ENCODE measurements at regions not wholly inside any gene's neighbourhood (a gene's known extent, or its start where the extent isn't known, plus 50 kb on each side); places are given as distances from the start of the nearest gene placed in this dataset.

DNA sequence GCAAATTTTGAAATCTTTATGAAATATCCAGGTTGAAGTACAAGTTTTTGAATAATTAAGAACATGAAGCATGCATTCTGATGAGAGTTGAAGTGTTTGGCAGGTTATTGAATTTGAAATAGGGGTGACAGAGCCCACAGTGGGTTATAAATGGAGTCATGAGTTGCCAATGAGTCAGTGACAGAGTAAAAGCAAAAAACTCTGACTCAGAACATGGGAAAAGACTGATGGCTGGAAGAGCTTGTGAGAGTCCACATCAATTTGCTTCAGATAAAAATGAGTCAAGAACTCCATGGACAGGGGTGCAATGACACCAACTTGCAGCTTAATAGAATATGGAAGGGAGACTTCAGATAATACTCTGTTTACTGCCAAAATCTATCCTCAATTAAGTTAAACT is 105.3 kb downstream of the SLC6A15 start:
- no peak for DNase-seq

DNA sequence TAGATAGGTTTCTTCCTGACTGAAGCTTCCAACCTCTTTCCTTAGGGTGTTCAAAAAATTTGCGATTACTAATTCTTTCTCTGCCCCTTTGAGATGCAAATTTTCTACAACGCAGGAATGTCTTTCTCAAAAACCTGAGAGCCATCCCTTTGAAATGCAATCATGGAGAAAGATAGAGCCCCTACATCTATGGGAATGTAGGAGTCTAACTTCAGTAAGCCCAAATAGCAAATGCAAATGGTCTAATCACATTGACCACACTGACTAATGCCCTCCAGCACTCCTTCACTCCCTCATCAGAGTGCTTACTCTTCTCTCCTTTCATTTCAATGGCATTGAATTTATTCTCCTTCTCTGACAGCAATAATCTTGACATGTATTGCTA is 107.1 kb downstream of the SLC6A15 start:
- no peak for DNase-seq

DNA sequence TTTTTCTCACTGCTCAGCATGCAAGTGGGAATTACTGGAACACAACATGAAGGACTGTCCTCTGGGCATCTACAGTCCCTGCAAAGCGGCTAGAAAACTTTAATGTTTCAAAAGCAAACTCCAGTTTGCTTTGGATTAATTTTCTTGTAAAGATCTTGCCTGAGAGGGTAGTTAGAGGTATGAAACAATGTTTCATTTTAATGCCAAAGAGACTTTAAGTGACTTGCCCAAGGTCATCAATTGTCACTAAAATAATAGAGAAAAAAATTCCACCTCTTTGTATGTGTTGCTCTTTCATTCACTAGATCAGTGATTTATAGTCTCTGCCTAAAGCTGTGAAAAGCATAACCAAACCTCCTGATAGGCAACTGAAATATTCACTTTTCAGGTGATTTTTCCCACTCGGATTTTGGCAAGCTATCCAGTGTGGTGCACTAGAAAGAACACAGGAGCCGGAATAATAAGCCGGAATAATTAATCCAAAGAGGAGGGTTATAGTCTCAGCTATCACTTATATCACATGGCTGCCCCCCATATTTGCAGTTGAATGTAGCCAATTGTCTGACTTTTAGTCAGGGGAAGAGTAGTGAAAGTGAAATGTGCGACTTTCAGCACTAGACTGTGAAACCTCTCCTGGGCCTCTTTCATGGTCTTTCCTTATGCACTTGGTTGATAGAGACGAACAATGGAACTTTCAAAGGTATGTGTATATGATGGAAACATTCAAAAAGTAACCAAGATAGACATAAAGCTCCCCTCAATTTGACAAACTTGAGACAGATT is 107.7 kb downstream of the SLC6A15 start:
- no peak for DNase-seq

DNA sequence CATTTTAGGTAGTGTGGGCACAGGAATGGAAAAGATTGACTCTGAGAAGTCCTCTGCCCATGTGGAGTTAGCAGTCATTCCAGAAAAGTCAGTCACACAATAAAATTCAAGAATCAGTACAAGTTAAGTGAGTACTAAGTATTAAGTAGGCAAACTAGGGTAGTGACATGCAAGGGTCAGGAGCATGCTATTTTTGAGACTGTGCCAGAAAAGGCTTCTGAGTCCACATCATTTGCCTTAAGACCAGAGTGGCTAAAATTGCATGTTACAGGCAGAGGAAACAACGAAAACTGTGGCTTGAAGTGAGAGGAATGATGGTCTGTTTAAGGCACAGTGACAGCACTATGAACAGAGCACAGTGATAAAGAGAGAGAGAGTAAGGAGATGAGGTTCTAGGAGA is 108.9 kb downstream of the SLC6A15 start:
- DNase-seq, result no peak

DNA sequence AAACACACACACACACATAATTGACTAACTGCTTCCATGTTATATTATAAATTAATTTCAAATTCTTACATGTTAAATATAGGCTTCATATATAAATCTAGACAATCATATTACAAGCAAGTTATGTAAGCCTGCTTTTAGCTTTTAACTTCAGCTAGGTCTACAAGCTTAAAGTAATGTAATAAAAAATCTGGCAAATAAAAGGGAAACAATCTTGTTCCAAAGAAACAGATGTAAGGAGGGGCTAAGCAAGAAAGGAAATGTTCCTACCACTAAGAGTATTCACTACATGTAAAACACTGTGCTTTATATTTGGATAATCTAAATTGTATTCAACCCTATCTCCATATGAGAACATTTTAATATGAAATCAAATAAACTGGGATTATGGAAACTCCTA is 110.4 kb downstream of the SLC6A15 start:
- no peak for DNase-seq

DNA sequence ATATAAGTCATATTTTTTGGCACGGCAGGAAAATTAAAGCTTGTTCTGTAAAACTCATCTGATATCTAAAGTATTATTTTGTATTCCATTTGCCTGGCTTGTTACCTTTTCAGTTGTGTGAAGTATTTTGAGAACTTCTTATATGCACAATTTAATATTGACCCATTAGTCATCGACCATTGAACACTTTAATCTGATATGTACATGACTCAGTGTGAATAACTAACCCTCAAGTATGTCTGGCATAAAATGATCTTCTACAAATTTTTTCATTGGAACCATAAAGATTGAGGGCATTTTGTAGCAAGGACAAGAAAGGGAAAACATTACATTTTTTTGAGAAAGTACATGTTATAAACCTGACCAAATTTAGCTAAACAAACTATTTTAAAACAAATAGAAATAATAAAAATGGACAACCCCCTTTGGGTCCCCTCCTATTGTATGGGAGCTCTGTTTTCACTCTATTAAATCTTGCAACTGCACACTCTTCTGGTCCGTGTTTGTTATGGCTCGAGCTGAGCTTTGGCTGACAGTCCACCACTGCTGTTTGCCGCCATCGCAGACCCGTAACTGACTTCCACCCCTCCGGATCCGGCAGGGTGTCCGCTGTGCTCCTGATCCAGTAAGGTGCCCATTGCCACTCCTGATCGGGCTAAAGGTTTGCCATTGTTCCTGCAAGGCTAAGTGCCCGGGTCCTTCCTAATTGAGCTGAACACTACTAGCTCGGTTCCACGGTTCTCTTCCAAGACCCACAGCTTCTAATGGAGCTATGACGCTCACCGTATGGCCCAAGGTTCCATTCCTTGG is 118.8 kb downstream of the SLC6A15 start:
- DNase-seq, result no peak

DNA sequence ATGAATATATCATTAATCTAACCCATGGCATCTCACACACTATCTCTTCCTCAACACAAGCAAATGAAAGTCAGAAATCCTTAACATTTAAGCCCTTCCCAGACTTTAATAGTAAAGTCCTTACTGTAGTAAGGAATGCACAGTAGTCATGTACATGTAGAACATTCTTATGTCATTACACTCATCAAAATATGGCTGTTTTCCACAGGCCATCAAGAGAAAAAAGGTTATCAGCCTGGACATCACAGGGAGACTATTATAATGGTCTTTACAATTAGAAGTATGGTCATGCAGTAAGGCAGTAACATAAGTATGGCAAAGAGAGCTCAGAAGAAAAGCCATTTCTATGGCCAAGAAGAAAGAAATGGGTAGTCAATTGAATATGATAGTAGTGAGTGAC is 121.2 kb downstream of the SLC6A15 start:
- DNase-seq, result no peak

DNA sequence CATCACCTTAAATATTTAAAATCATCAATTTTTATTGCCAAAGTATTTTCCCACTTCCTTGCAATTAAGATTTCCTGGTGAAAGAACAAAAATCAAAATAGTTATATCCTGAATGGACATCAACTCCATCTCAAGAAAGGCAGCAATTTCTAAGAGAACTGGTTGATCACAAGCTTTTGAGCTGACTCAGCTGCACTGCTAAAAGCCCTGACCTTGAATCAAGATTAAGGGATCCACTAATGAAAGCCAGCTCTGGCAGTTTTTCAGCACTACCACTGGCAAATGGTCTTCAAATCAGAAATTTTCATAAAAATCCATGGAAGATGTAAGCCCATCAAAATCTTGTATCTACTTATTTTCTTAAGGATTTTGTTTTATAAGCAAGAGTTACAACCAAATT is 123.4 kb downstream of the SLC6A15 start:
- no peak for DNase-seq

DNA sequence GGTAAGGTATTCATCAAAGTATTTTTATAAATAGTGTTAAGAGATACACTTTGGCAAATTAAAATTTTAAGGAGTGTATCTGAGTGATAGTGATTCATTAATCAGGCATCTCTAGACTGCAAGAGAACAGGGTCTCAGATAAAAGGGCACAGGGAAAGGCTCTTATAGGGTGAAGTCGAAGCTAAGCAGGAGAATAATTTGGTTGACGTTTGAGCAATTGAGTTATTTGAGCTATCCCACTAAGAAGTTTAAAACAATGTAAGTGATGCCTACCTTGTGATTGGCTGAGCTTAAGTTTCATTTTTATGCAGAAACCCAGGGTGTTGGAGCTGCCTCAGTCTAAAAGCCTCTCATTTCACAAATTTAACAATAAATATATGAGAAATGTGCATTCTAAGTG is 125.3 kb downstream of the SLC6A15 start:
- DNase-seq, result no peak

DNA sequence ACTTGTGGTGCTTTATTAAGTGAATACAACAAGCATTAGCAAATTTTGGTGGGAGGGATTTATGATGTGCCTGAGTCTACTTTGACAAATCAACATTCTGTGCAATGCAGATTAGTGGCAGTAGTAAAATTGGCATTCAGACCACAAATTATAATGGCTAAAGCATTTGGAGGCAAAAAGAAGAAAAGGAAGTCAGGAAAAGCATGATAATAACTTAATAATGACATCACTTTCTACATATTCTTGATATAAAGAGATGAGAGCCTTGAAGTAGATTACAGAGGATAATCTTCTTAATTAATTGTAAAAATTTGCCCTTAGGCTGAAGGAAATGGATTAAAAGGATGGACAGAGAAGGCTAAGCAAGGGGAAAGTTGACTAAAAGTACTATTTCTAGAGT is 126.0 kb downstream of the SLC6A15 start:
- DNase-seq, result no peak

DNA sequence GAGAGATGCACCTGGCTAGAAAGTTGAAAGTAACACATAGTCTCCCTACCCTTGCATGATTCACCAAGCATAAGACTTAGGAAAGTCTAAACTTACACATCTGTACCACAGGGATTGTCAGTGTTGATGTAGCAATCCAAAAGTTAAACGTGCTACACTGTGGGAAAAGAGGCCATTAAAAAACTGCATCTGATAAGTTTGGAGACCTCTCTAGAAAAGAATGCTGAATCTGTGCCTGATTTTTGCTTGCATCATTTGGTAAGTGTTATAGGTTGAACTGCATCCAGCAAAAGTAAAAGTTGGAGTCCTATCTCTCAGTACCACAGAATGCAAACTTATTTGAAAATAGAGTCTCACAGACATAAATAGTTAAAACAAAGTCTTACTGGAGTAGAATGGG is 126.6 kb downstream of the SLC6A15 start:
- DNase-seq, result no peak

DNA sequence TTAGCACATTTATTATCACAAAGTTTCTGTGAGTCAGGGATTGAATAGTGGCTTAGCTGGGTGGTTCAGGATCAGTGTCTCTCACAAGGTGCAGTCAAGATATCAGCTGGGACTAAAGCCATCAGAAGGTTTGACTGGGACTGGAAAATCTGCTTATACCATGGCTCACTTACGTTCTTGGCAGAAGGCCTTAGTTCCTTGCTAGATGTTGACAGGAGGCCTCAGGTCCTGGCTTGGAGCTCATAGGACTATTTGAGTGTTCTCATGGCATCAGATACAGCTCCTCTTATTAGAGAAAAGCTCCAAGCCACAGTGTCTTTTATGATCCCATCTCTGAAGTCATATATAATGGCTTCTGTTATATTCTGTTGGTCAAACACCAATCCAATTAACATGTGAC is 127.3 kb downstream of the SLC6A15 start:
- DNase-seq, result no peak

DNA sequence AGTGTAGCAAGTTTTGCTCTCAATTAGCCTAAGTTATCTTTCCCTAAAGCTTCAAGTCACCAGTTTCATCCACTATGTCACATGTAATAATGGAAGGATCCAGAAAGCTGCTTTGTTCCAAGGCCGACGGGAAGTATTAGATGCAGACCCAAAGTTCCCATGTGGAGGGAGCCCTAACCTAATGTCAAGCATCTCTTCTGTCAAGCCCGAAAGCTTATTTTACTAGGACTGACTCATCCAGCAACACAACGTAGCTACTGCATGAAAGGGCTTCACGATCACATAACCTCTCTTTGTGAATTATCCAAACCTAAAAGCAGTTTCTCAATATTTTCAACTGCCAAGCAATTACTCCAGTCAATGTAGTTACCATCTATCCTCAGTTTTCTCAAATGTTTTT is 133.4 kb downstream of the SLC6A15 start:
- no peak for DNase-seq

DNA sequence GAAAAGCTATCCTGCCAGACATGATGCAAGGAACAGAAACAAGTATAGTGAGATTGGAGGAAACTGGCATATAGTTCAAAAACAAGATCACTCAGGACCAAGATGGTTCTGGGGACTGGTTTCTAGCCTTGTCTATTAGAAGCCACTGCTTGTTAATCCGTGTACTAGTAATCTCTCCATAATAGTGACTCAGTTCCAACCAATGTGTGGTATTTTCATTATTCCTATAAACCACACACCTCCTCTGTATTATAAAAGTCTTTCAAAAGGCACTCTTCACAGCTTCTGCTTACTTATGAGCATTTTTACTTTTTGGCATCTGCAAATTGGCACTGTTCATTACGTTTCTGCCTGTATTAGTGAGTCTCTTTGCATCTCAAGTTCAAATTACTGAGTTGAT is 140.3 kb downstream of the SLC6A15 start:
- DNase-seq, result no peak

DNA sequence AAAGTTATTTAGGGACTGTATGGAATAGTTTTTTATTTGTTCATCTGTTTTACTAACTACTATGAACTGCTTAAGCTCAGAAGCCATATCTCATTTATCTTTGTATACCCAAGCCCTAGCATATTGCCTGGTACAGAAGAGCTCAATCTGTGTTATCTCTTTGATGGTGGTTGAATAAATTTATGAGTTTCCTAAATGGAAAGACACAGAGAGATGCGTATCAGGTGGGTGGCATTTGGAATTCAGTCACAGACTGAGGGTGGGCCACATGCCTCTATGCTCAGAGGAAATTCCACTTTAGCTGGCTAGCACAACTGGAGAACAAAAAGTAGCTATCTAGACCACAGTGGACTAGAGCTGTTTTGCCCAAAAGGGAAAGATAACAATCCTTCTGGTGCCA is 145.5 kb downstream of the SLC6A15 start:
- no peak for DNase-seq

DNA sequence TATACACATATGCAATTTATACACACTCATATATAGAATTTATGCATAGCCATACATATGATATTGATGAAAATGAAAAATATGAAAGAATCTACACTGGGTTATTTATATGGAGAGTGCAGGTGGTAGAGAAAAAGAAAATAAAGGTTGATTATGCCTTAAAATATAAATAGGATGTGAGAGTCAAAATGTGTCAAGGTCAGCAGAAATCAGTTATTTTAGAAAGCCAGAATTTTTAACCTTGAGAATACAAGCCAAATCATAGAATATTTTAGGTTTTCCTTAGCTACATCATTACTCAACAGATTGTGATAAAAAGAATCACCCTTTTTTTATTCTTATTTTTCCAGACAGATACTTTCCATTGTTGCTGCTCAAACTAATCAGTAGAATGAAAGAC is 146.2 kb downstream of the SLC6A15 start:
- DNase-seq, result no peak

DNA sequence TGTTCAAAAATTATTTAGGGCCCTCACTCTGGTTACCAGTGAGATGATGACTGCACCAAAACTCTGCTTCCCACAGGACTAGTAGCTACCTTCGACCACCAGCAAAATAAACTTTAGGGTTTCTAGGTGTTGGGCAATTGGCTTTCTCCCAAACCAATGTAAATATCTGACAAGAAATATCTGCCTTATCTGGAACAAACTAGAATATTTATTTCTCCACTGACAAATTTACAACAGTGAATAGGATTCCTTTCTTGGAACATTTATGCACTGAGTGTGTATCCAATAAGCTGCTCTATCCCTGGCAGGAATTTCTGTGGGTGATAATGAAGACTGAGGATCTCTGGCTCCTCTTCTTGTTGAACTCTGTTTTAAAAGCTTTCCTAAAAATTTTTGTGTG is 148.6 kb downstream of the SLC6A15 start:
- DNase-seq, result no peak

DNA sequence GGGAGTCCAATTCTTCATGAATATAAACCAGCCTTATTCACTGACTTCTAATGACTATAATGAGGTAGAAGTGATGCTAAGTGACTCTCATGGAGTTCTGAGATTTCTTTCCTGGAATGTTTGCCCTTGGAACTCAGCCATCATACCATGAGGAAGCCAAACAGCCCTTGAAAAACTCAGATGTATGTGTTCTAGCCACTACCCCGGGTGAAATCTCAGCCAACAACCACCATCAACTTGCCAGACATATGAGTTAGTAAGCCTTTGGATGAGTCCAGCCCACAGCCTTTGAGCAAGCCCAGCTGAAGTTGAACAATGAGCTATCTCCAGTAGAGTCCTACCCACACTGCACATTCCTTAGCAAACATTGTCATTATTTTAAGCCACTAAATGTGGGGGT is 149.5 kb downstream of the SLC6A15 start:
- no peak for DNase-seq

DNA sequence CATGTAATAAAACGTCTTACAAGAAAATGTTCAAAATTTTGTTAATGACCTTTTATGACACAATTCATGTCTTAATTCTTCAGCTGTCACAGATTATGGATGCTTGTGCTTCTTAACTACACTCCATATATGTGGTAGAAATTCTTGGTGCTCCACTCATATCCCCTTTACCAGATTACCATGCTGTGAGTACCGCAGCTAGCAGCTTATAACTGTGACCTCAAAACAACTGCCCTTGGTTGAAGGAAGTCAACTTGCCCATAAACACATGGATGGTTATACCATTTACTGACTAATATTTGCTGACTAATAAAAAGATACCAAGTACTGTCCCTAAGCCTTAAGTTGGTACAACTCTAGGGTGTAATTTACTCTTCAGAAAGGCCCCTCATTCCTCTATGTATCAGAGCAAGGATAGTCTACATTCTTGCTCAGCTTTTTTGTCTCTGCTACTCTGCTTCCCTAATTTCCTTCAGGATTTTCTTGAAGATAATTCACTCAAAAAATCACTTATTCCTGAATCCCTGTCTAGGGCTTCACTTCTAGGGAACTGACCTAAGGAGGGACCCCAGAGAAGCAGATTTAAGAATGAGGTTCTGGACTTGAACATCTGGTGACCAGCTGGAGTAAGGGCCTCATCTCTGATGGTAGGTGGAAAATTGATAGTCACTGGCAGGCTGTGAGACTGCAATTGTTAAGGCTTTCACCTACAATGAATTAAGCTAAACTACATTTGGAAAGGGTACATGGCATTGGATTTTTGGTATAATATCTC is 152.3 kb downstream of the SLC6A15 start:
- DNase-seq, result no peak

DNA sequence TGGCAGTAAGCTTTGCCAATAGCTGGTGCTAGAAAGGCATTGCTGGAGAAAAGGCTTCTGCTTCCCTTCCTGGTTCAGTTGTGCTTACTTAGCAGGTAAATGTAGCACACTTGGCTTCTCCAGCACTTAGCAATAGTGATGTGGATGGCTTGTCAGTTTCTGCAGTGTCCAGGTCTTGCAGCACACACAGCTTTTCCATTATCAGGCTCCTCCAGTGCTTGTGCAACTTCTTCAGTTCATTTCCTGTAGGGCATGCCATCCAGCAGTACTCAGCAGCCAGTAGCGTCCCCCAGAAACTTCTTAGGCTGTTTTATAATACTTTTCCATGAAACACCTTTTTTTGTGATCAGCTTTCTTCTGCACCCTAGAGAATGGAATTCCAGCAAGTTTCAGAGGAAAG is 154.6 kb downstream of the SLC6A15 start:
- no peak for DNase-seq

DNA sequence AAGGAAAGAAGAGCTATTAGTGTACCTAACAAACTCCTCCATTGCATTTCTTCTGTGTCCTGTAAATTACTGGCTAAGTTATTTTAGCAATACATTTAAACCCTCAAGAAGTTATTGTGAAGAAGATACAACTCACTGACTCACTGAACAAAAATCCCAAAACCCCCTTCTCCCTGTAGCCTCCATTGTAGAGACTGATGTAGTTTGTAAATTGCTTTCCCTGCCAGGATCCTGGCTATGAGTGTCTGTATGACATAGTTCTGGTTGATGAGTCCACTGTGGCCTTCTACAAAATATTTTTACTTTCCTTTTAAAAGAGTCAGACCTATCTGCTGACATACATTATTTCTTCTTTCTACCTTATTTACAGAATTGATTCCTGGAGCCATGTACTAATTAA is 155.6 kb downstream of the SLC6A15 start:
- no peak for DNase-seq

DNA sequence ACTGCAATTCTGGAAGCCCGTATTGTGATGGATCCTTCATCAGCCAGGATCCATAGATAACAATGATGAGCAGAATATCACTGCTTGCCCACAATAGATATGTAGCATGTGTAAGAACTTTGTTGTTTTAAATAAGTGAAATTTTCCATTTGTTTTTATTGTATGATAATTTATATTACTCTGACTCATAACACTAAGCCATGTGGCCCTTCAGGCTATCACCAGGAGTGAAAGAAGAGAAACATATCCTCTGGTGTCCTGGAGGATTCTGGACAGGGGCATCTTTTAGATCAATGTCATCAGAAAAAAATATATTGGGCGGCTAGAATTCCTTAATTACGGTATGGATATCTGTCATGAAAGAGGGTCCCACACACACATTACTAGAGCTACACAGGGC is 167.5 kb downstream of the SLC6A15 start:
- DNase-seq, result no peak

DNA sequence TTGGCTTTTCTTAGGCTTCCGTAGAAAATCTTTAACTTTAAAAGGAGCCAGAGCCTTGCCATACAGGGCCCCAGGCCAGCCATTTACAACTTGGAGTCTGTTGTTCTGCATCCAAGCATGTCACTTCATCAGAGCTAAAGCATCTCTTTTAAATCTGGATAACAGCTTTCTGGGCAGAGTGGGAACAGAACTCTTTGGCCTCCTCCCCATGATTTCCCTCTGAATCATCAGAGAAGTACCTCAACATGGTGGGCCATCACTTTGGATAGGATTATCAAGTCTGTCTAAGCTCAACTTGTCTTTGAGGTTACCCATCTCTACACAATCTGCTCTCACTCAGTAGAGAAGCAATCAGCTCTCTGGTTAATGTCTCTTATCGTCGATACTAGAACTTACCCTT is 170.9 kb downstream of the SLC6A15 start:
- no peak for DNase-seq

DNA sequence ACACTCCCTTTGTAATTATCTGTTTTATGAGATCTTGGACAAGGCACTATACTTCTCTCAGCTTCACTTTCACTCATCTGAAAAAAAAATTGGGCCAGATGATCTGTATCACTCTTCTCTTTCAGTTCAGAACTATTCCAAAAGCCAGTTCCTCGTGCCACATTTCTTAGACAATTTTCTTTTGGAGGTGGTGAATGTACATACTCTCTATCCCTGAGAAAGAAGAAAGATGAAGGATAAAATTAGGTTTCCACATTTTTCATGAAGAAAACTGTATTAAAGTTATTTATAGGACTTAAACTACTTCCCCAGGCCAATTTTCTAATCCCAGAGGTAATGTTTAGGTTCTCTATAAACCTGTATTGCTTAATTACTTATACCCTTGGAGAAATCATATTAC is 171.6 kb downstream of the SLC6A15 start:
- no peak for DNase-seq
